Ovary (tissue), 3 donors: ENCODE measurements at regions not wholly inside any gene's neighbourhood (a gene's known extent, or its start where the extent isn't known, plus 50 kb on each side); places are given as distances from the start of the nearest gene placed in this dataset.

Experiments
- CTCF ChIP-seq, 3 donors: fragments of 450-650 bp in 2 of 3; fragments of 200-600 bp in 1 of 3; IDR thresholded peaks; one replicate each; pipeline versions ENCODE4 v1.5.1 to v1.8.0; 2016 to 2022; ENCODE audit warnings: antibody characterized with exemption in 3 of 3, mild to moderate bottlenecking in 1 of 3
- POLR2A ChIP-seq: fragments of 450-650 bp; IDR thresholded peaks from one replicate; pipeline ENCODE4 v1.6.1; 2017; ENCODE audit warnings: antibody characterized with exemption, mild to moderate bottlenecking, moderate library complexity
- donor health status: DM: no; HTN: no; CAD: no.

DNA sequence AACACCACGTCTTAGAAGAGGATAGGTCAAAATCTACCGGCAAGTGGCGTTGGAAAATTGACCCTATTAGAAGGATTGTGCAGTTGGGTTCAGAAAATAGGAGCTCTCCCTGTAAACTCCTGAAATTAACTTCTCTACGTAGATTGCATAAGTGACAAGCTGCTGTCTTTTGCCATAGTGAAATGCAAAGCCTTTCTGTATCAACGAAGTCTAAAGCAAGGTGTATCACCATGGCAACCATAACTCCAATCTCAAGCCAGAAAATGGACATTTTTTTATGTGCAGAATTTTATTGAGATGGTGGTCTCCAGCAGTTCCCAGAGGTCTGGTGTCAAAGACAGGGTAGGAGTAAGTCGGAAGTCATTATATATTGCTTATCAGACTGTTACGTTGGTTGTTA is 367.7 kb upstream of the NOVA1 start:
- TF ChIP-seq POLR2A (no peak), CTCF (IDR thresholded peaks at IDR 0.05) (no peak)
